NOMO-1 treated with dmso at 0.1 percent for 144 hours (cell line): ENCODE measurements at regions not wholly inside any gene's neighbourhood (a gene's known extent, or its start where the extent isn't known, plus 50 kb on each side); places are given as distances from the start of the nearest gene placed in this dataset.
"Not testable (repeated sequence)": the region's sequence is repeated elsewhere in the genome, so short reads cannot be mapped to it uniquely, and the experiment has no call there.

Source experiments
- DNase-seq: peaks from one replicate; lab custom pipeline; 2025; ENCODE audit not compliant: unreplicated experiment; lab: John Stamatoyannopoulos, UW

DNA sequence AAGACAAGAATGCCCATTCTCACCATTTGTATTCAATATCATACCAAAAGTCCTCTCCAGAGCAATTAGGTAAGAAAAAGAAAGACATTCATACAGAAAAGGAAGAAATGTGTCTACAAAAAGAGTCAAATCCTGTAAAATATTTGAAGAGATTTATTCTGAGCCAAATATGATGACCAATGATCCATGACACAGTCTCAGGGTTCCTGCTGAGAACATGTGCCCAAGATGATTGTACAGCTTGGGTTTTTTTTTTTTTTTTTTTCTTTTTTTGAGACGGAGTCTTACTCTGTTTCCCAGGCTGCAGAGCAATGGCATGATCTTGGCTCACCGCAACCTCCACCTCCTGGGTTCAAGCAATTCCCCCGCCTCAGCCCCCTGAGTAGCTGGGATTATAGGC lies 296.2 kb downstream of the C12orf75 start:
- DNase-seq = no peak

DNA sequence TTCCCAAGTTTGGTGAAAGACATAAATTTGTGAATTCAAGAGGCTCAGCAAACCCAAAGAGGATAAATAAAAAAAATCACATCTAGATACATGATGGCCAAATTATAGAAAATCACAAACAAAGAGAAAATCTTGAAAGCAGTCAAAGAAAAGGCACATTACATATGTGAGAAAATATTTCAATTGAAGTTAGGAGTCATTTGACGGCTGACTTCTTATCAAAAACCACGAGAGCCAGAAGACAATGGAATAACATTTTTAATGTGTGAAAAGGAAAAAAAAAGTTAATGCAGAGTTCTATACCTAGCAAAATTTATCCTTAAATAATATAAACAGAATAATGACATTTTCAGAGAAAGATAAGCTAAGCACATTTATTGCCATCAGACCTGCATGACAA lies 307.0 kb downstream of the C12orf75 start:
- DNase-seq = no peak

- no peak for DNase-seq
Observed at GRCh38 chr12:105640761-105641160, 310.3 kb downstream of the C12orf75 start.

GRCh38 chr12:105641749-105642148 lies 311.3 kb downstream of the C12orf75 start:
- no peak for DNase-seq

DNA sequence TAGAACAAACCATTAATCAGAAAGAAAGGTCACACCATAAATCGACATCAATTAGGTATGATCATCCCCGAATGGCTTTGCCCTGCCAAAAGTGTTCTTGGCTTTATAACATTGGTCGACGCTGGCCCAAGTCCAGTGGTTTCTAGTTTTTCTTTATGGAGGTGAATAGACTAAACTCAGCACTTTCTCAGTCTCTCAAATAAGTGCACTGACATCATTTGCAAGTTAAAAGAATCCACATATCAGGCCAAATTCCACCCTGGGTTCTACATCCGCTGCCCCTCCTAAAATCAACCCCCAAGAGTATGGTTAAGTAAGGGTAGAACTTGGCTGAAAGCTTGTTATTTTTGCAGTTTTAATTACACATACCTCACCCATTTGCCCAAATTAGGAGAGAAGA lies 314.3 kb downstream of the C12orf75 start:
- DNase-seq = no peak

- no peak for DNase-seq
Observed at GRCh38 chr12:105654606-105655005, 324.1 kb downstream of the C12orf75 start.

DNA sequence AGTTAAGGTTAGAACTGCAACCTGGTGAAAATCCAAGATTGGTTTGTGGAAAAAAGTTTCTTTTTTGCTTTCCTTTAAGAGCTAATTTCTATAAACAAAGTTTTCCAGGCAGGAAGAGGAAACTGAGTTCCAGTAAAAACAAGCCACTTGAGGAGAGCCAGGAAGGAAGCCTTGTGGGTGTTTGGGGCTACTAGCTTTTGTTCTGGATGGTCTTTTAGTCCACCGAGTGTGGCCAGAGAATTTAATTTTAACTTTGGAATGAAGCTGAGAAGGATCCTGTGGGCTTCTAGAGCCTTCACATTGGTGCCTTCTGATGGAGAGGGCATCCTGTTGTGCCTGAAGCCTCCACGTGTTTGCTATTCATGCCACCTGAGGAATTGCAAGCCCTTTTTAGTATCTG lies 327.9 kb downstream of the C12orf75 start:
- DNase-seq = no peak

DNA sequence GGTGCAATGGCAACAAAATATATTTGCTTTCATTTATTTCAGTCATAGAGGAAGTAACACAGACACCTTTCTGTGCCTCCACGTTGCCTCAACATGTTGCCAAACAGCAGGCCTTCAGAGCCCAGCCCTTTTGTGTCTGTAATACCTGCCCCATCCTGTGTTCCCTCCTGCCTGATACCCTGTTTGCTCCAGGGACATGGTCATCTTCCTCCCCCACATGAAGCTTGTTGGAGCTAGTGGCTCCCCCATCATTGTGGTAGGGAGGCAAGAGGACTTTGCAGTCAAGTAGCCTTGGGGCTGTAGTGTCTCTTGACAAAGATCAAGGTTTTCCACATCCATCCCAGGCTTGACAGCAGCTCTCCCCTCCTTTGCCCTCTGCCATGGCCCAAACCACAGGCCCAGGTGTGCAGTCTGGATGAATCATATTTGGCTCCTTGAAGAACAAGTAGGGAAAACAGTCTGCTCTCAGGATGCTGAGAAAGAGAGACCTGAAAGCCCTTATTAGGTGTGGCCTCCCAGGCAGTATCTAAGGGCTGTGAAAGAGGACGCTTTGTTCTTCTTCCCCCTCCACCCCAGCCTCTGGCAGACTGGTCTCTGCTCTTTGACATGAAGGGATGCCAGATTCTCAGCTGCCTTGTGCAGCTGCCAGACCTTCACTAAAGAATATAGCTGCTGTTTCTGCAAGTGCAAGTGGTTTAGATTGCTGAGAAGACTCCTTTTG lies 329.0 kb downstream of the C12orf75 start:
- no peak for DNase-seq

GRCh38 chr12:105664765-105665164 lies 334.3 kb downstream of the C12orf75 start:
- not testable (repeated sequence) for DNase-seq

- no peak for DNase-seq
Observed at GRCh38 chr12:105665366-105665765, 334.9 kb downstream of the C12orf75 start.

DNA sequence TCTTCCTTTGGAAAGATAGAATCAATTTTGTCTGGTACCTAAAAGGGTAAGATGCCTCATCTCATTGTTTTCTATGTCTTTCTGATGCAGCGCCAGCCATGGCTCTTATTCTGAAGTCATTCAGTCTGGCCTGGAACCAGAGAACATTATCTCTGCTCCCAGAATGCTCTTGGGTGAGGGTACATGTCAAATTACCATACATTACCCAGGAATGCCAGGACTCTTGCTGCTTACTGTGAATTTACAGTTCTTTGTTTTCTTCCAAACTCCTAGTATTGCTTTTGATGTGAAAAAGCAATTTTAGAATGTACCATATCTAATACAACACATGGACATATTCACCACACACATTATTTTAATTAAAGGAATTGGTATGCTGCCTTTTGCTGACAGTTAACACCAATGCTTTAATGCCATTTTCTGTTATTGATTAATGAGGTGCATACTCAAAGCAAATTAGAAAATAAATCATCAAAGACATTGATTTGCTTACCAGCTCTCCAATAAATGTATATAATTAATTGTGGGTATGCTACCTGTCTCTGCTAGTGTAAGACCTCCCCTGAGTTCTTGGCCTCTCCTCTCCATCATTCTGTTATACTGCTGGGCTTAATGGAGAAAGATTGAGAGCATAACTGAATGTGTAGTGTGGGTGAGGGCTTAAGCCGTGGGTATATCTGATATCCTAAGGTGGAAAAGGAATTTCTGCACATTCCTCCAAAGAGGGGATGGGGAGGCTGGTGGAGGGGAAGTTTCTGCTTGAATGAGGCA lies 337.7 kb downstream of the C12orf75 start:
- no peak for DNase-seq

- no peak for DNase-seq
Observed at GRCh38 chr12:105670672-105671071, 340.2 kb downstream of the C12orf75 start.

DNA sequence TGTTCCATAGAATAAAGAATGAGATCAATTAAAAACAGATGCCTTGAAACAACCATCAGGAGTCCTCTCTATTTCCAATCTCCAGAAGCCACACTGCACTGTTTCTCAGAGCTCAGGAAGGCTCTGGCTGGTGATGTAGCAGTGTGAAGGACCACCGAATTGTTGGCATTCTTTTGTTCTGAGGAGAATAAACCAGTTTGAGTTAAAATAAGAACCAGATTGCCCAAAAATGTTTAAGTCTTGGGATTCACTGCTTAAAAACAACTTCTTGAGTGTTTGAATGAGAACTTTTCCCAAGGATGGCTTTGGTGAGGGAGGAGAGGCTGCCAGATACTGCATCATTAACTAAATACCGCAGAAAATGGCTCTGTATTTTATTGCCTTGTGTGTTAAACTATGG lies 341.2 kb downstream of the C12orf75 start:
- DNase-seq = no peak

DNA sequence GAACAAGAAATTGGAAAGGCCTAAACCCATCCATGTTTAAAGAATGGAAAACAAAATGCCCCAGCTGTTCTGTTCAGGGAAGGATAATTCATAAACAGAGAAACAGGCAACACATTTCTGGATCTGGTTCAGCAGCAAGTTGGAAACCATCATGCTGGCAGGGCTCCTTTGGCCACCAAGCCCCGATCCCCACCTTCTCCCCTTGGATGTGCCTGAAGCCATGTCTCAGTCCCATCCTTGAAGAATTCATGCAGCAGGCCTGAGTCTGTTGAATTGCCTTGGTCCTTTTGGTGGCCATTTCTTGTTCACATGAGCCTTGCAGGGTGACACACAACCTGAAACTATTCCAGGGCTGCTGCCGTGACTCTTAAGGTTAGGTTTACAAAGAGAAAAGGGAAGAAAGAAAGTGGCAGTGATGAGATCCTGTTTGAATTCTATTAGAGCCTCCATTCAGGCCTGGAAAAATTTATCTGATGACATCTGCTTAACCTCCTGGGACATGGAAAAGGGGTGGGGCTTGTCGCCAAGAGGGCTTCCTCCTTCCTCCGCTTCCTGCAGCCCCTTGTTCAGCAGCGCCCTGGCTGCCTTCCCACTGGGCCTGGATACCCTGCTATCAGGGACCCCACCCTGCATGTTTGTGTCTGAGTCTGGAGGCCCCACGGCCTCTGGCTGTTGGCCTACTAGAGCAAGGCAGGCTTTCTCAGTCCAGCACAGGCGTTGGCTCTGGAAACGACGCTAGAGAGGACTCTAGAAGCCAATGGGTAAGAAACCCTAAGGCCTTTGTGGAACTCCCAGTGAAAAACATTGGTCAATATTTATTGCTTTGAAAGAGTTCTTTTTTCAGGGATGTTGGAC lies 341.9 kb downstream of the C12orf75 start:
- DNase-seq = no peak

DNA sequence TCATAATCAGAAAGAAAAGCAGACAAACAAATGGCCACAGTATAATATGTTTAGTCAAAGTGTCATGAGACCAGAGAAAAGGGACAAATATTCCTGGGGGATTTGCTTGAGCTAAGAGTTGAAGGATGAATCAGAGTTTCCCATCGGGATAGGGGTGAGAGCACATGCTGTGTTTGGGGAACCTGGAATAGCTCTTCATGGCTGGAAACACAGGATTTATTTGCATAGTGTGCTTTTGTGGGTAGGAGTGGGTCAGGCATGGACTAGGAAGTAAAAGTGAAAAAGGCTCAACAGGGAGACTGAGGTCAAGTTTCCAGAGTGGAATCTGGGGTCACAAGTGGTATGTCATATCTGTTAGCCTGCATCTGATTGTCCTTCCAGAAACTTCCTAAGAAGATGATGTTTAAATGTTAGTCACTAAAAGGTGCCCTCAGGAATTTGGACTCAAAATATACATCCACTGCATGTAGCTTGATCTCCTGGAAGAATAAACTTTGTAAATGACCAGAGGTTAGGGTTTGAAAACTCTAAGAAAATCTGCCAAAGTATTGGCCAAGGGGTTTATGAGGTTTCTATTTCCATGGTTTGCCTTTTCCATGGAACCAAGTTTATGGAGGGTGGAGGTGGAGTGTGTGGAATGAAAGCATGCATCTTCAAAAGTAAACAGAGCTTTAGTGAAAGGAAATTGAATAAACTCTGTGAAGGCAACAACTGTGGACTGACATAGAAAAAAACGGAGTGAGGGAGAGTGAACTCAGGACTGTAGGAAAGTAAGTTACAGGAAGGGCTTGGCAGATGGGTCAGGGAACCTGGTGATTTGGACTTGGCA lies 344.6 kb downstream of the C12orf75 start:
- no peak for DNase-seq

- no peak for DNase-seq
Observed at GRCh38 chr12:105676694-105677093, 346.2 kb downstream of the C12orf75 start.

DNA sequence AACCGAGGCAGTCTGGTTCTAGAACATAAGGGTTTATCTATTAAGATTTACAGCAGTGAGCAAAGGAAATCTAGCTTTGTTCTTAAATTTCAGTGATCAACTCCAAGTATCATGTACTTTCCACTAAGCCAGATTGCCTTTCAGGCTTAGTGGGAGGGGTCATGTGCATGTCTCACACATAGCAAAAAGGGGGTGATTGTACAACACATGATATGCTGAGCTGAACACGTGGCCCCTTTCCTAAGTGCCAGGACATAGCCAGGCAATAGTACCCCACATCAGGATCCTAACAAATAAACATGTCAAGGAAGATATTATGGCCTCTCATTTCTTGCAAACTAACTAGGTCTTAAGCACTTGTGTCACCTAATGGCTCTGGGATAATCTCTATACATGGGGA lies 347.2 kb downstream of the C12orf75 start:
- DNase-seq = no peak

DNA sequence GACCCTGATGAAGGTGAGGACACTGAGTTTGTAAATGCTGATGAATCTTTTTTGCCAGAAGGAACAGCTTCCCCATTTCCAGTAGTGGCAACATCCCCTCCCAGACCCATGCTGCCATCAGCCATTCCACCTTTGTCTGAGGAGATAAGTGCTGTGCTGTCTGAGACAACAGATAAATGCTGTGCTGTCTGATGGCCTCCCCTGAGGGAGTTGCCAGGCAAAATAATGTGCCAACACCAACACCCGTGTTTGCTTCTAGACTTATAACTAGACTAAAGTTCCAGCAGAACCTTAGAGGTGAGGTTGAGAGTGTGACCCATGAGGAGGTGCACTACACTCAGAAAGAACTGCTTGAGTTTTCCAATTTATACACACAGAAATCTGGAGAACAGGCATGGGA lies 349.5 kb downstream of the C12orf75 start:
- no peak for DNase-seq

DNA sequence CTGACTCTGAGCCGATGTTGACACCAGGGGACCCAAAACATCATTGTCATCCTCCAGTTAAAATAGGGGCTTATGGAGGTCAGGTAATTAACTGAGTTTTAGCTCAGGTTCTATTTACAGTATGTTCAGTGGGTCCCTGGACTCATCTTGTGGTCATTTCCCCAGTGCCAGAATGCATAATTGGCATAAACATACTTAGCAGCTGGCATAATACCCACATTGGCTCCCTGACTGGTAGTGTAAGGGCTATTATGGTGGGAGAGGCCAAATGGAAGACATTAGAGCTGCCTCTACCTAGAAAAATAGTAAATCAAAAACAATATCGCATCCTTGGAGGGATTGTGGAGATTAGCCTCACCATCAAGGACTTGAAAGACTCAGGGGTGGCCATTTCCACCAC lies 350.9 kb downstream of the C12orf75 start:
- no peak for DNase-seq

- DNase-seq = not testable (repeated sequence)
Observed at GRCh38 chr12:105682821-105683220, 352.3 kb downstream of the C12orf75 start.

- DNase-seq = not testable (repeated sequence)
Observed at GRCh38 chr12:105683836-105684235, 353.3 kb downstream of the C12orf75 start.
